HepG2 (cell line): ENCODE measurements at regions not wholly inside any gene's neighbourhood (a gene's known extent, or its start where the extent isn't known, plus 50 kb on each side); places are given as distances from the start of the nearest gene placed in this dataset.
A peak's percentile ranks its signal among the peaks of the same experiment; 100 is the strongest.

ENCODE experiments used
- ATAC-seq: fragments of 200-7000 bp; cut with Tn5 transposase; 3 replicates; pipeline ENCODE4 v1.9.1; 2020; ENCODE audit warnings: mild to moderate bottlenecking, moderate library complexity
- BruUV-seq: library from RNA; stranded (reverse); fragments of 400-500 nt; replicated peaks from 2 replicates; lab custom pipeline; 2021; lab: Mats Ljungman, UMichigan
- CTCF ChIA-PET: fragments of 300-600 bp; formaldehyde crosslinking; extraction: SDS; loops from one replicate; lab custom pipeline; 2021; ENCODE audit warnings: low total read pairs, inconsistent platforms, low intra/inter-chr PET ratio; lab: Yijun Ruan, JAX
- POLR2A ChIA-PET: fragments of 350-600 bp; sonication (Branson Sonifier 250); formaldehyde crosslinking; loops from one replicate; lab custom pipeline; 2020; ENCODE audit warnings: antibody characterized with exemption, inconsistent platforms; lab: Yijun Ruan, JAX
- DNase-seq: peaks from one replicate; pipeline ENCODE4 v3.0.0-alpha.2; 2015; ENCODE audit warnings: low spot score
- FAIRE-seq: peaks from 3 replicates; lab custom pipeline; 2011; peaks lifted over from hg19 to GRCh38; lab: Jason Lieb, UNC
- H2AFZ ChIP-seq: one replicate; pipeline ENCODE4 v1.6.1; 2011; ENCODE audit warnings: low read length, inconsistent platforms
- H3K27ac ChIP-seq: fragments of 300-600 bp; 3 replicates; pipeline ENCODE4 v1.8.0; 2011; ENCODE audit warnings: mixed run types, mild to moderate bottlenecking, mixed read lengths, low read length, inconsistent platforms; ENCODE audit not compliant: insufficient read depth; ENCODE audit errors: extremely low read length
- H3K27me3 ChIP-seq, 2 experiments: fragments of 200-600 bp in 1 of 2; 2 replicates in 1 of 2; 3 replicates in 1 of 2; pipeline versions ENCODE4 v1.6.0 to v1.8.0; 2011; ENCODE audit warnings: low read length in 2 of 2, mild to moderate bottlenecking in 2 of 2, moderate library complexity in 2 of 2, inconsistent platforms in 1 of 2; ENCODE audit not compliant: insufficient read depth in 2 of 2, control insufficient read depth in 1 of 2
- H3K36me3 ChIP-seq, 2 experiments: fragments of 200-600 bp in 1 of 2; replicated peaks in 1 of 2; 2 replicates in 1 of 2; 3 replicates in 1 of 2; pipeline versions ENCODE4 v1.5.1 to v1.8.0; 2011; ENCODE audit warnings: low read length in 2 of 2, inconsistent platforms in 1 of 2; ENCODE audit not compliant: insufficient read depth in 2 of 2, control insufficient read depth in 1 of 2
- H3K4me1 ChIP-seq: 2 replicates; pipeline ENCODE4 v1.5.1; 2012; ENCODE audit warnings: low read length, inconsistent platforms; ENCODE audit not compliant: insufficient read depth
- H3K4me2 ChIP-seq: 2 replicates; pipeline ENCODE4 v1.6.0; 2011; ENCODE audit warnings: low read depth, low read length, inconsistent platforms
- H3K4me3 ChIP-seq, 3 experiments: fragments of 200-600 bp in 1 of 3; sonication (generic), shearing (Covaris generic) in 1 of 3; replicated peaks in 1 of 3; 2 replicates each; pipeline ENCODE4 v1.5.1; 2011 to 2016; ENCODE audit warnings: low read length in 3 of 3, inconsistent platforms in 2 of 3, low read depth in 2 of 3, mild to moderate bottlenecking in 2 of 3, control low read depth in 1 of 3, mixed read lengths in 1 of 3; ENCODE audit not compliant: insufficient read depth in 1 of 3
- H3K79me2 ChIP-seq: one replicate; pipeline ENCODE4 v1.6.1; 2011; ENCODE audit warnings: low read length, inconsistent platforms; ENCODE audit not compliant: insufficient read depth
- H3K9ac ChIP-seq: 2 replicates; pipeline ENCODE4 v1.6.0; 2011; ENCODE audit warnings: mild to moderate bottlenecking, low read depth, low read length, inconsistent platforms; ENCODE audit not compliant: insufficient read depth
- H3K9me3 ChIP-seq: 2 replicates; pipeline ENCODE4 v1.5.1; 2012; ENCODE audit warnings: mild to moderate bottlenecking, low read length
- H4K20me1 ChIP-seq: 2 replicates; pipeline ENCODE4 v1.6.0; 2011; ENCODE audit warnings: inconsistent platforms, mild to moderate bottlenecking, low read length, moderate library complexity; ENCODE audit not compliant: insufficient read depth
- CBX2 ChIP-seq, 2 experiments: fragments of 200-600 bp in 1 of 2; sonication (generic); formaldehyde crosslinking in 1 of 2; IDR thresholded peaks; 2 replicates each; pipeline versions ENCODE4 v1.7.0 to v1.8.1; 2018 to 2022; ENCODE audit warnings: low read depth in 2 of 2, low read length in 1 of 2, mild to moderate bottlenecking in 1 of 2, missing genetic modification reagents in 1 of 2
- CC2D1A ChIP-seq: sonication (generic); formaldehyde crosslinking; IDR thresholded peaks from 2 replicates; pipeline ENCODE4 v1.8.1; 2023; ENCODE audit warnings: mild to moderate bottlenecking, missing genetic modification reagents
- FOSL1 ChIP-seq: sonication (generic); formaldehyde crosslinking; IDR thresholded peaks from 2 replicates; pipeline ENCODE4 v1.9.0; 2021; ENCODE audit warnings: missing genetic modification reagents, borderline replicate concordance
- IKZF4 ChIP-seq: sonication (generic); formaldehyde crosslinking; IDR thresholded peaks from 2 replicates; pipeline ENCODE4 v1.5.1; 2020; ENCODE audit warnings: borderline replicate concordance, mild to moderate bottlenecking, low read depth, missing genetic modification reagents; ENCODE audit errors: not compliant biosample characterization
- JDP2 ChIP-seq: sonication (generic); formaldehyde crosslinking; IDR thresholded peaks from 2 replicates; pipeline ENCODE4 v1.8.1; 2022; ENCODE audit warnings: missing genetic modification reagents, borderline replicate concordance
- MAFF ChIP-seq: IDR thresholded peaks from 2 replicates; pipeline ENCODE4 v1.6.1; 2011; ENCODE audit warnings: low read depth, low read length, improper control_type of control experiment
- MAFK ChIP-seq, 2 experiments: IDR thresholded peaks in 1 of 2; conservative IDR thresholded peaks in 1 of 2; 2 replicates each; pipeline ENCODE4 v1.6.1; 2011; ENCODE audit warnings: improper control_type of control experiment in 2 of 2, low read length in 2 of 2
- MBNL3 ChIP-seq: fragments of 250-450 bp; sonication (Bioruptor Pico); conservative IDR thresholded peaks from 2 replicates; pipeline ENCODE4 v1.8.0; 2022; ENCODE audit warnings: mild to moderate bottlenecking, inconsistent platforms
- NFE2L2 ChIP-seq: fragments of 150-350 bp; IDR thresholded peaks from 2 replicates; pipeline ENCODE4 v1.6.1; 2014; ENCODE audit warnings: low read length
- SETDB1 ChIP-seq: sonication (generic); formaldehyde crosslinking; IDR thresholded peaks from 2 replicates; pipeline ENCODE4 v1.5.1; 2020; ENCODE audit warnings: missing genetic modification reagents, mild to moderate bottlenecking, borderline replicate concordance
- ZNF563 ChIP-seq: sonication (generic); formaldehyde crosslinking; IDR thresholded peaks from 2 replicates; pipeline ENCODE4 v1.8.0; 2022; ENCODE audit warnings: mild to moderate bottlenecking, moderate library complexity, missing genetic modification reagents
- WGBS: methylation state at CpG from one replicate; pipeline ENCODE4 v1.1.6; 2017; ENCODE audit warnings: low lambda C conversion rate; 5-methylcytosine and 5-hydroxymethylcytosine counted together
- in situ Hi-C: cut with HindIII; loops from 2 replicates; pipeline ENCODE4 v1.10.0; 2017; ENCODE audit warnings: low pct_unique_long_range_greater_than_20kb; ENCODE audit not compliant: extremely low pct_ligation_motif_present
- intact Hi-C: fragments of 100-400 bp; cut with micrococcal nuclease; formaldehyde crosslinking; loops from one replicate; pipeline ENCODE4 v1.10.0; 2022; ENCODE audit not compliant: unreplicated experiment
- TF ChIP-seq, protein P1 (sequence below): sonication (generic); formaldehyde crosslinking; IDR thresholded peaks from 2 replicates; pipeline ENCODE4 v1.4.0; 2020; ENCODE audit warnings: missing genetic modification reagents
- TF ChIP-seq, protein P2 (sequence below): sonication (generic); formaldehyde crosslinking; IDR thresholded peaks from 2 replicates; pipeline ENCODE4 v1.8.0; 2022; ENCODE audit warnings: mild to moderate bottlenecking, missing genetic modification reagents

DNA sequence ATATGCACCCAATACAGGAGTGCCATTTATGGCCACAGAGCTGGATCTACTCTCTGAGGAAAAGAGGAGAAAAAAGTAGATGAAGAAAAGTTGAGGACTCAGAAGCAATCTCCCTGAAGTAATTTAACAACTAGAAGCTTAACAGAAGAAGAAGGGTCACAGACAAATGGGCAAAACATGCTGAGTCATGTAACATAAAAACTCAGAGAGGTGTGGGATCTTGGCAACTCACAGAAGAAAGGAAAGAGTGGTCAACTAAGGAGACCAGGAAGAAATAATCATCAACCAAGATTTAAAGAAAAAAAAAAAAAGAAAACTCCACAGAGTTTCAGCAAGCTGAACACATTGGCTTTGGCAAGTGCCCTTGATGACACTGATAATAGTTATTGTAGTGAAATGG lies 51.8 kb upstream of the BET1 start:
- FAIRE-seq (no peak), ATAC-seq (no peak)
- no peaks in the 10 kb centered on the region for H3K9me3 ChIP-seq
- CTCF ChIA-PET: no interaction called here
- intact Hi-C loops: no loop called here
- no peaks in the 10 kb centered on the region for H3K4me1 ChIP-seq
- no peak overlapping the region for H3K9ac ChIP-seq
- no peaks in the 10 kb centered on the region for H3K79me2 ChIP-seq
- TF ChIP-seq IKZF4 (CRISPR knock-in tag) (no peak), MAFF (0 out of 2 replicates have a peak, but pooled peaks have one; percentile 15), NFE2L2 (peak; percentile 74), MAFK (conservative IDR thresholded peaks at IDR 0.05 in 1 of 2, IDR thresholded peaks at IDR 0.05 in 1 of 2; ENCODE audit: low read length in 2 of 2) (peak; percentile 14 to 56; a peak in 2 of 4 replicates), SETDB1 (CRISPR knock-in tag) (no peak)
- TF ChIP-seq, all 625 proteins: peak for 3
- H3K27me3 ChIP-seq: peaks cover 0 to 5% of the 10 kb centered on the region in 2 experiments; a peak in 2 of 5 replicates
- no peaks in the 10 kb centered on the region for H4K20me1 ChIP-seq
- POLR2A ChIA-PET: no interaction called here
- no peak overlapping the region for H3K4me2 ChIP-seq
- in situ Hi-C loops: no loop called here
- no peak overlapping the region for H2AFZ ChIP-seq
- DNase-seq: no peak
- H3K27ac ChIP-seq: no peak overlapping the region
- no peak overlapping the region for H3K4me3 ChIP-seq
- no TSS peak for BruUV-seq
- H3K36me3 ChIP-seq: no peaks in the 10 kb centered on the region

DNA sequence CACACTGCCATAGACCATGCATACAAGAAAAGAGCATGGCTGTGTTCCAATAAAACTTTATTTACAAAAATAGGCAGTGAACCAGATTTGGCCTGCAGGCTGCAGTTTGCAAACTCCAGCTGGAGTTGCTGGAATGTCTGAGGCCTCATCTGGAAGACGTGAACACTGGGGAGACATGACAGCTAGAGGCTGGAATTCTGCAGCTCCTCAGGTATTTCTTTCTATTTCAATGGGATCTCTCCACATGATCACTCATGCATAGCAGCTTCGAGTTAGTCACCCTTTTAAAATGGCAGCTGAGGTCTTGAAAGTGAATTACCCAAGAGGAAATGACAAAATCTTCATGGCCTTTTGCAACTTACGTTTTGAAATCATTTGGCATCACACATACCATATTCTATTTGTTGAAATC lies 52.6 kb upstream of the BET1 start:
- POLR2A ChIA-PET: no interaction called here
- no TSS peak for BruUV-seq
- H4K20me1 ChIP-seq: no peaks in the 10 kb centered on the region
- H3K4me1 ChIP-seq: no peaks in the 10 kb centered on the region
- no peak overlapping the region for H3K9ac ChIP-seq
- ATAC-seq (no peak), DNase-seq (no peak), FAIRE-seq (no peak)
- in situ Hi-C loops (no loop called here), intact Hi-C loops (no loop called here)
- H3K27ac ChIP-seq: no peak overlapping the region
- H3K27me3 ChIP-seq: peaks cover 0 to 8% of the 10 kb centered on the region in 2 experiments; a peak in 2 of 5 replicates
- H3K9me3 ChIP-seq: no peaks in the 10 kb centered on the region
- TF ChIP-seq MBNL3 (no peak), CC2D1A (CRISPR knock-in tag) (no peak), CBX2 (IDR thresholded peaks at IDR 0.05; ENCODE audit: low read depth, low read length) (no peak), CBX2 (CRISPR knock-in tag; IDR thresholded peaks at IDR 0.05; ENCODE audit: low read depth) (no peak), JDP2 (no peak), FOSL1 (CRISPR knock-in tag) (no peak), ZNF563 (CRISPR knock-in tag) (no peak)
- TF ChIP-seq, protein P1, sequence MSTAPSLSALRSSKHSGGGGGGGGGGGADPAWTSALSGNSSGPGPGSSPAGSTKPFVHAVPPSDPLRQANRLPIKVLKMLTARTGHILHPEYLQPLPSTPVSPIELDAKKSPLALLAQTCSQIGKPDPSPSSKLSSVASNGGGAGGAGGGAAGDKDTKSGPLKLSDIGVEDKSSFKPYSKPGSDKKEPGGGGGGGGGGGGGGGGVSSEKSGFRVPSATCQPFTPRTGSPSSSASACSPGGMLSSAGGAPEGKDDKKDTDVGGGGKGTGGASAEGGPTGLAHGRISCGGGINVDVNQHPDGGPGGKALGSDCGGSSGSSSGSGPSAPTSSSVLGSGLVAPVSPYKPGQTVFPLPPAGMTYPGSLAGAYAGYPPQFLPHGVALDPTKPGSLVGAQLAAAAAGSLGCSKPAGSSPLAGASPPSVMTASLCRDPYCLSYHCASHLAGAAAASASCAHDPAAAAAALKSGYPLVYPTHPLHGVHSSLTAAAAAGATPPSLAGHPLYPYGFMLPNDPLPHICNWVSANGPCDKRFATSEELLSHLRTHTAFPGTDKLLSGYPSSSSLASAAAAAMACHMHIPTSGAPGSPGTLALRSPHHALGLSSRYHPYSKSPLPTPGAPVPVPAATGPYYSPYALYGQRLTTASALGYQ (CRISPR knock-in tag): no peak
- TF ChIP-seq, protein P2, sequence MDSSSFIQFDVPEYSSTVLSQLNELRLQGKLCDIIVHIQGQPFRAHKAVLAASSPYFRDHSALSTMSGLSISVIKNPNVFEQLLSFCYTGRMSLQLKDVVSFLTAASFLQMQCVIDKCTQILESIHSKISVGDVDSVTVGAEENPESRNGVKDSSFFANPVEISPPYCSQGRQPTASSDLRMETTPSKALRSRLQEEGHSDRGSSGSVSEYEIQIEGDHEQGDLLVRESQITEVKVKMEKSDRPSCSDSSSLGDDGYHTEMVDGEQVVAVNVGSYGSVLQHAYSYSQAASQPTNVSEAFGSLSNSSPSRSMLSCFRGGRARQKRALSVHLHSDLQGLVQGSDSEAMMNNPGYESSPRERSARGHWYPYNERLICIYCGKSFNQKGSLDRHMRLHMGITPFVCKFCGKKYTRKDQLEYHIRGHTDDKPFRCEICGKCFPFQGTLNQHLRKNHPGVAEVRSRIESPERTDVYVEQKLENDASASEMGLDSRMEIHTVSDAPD (CRISPR knock-in tag): no peak
- no peaks in the 10 kb centered on the region for H3K36me3 ChIP-seq
- H3K4me3 ChIP-seq: no peak overlapping the region
- no peak overlapping the region for H3K4me2 ChIP-seq
- no peaks in the 10 kb centered on the region for H3K79me2 ChIP-seq
- H2AFZ ChIP-seq: no peak overlapping the region
- 2% methylated on average over 3 of the region's 3 CpGs for WGBS
- CTCF ChIA-PET: no interaction called here
